ENCODE measurements at regions not wholly inside any gene's neighbourhood (a gene's known extent, or its start where the extent isn't known, plus 50 kb on each side); places are given as distances from the start of the nearest gene placed in this dataset.

- no peak overlapping the region for H3K4me3 ChIP-seq (ENCODE audit: low read depth in 1 of 2, low read length in 2 of 2)
- H3K4me1 ChIP-seq (ENCODE audit: control insufficient read depth in 1 of 2, insufficient read depth in 2 of 2, low read length in 2 of 2), result no peaks in the 10 kb centered on the region
- no peak overlapping the region for H3K9ac ChIP-seq (ENCODE audit: low read depth in 1 of 2, low read length in 2 of 2)
Observed at GRCh38 chr12:128204711-128205110, 62.3 kb upstream of the TMEM132C start.

DNA sequence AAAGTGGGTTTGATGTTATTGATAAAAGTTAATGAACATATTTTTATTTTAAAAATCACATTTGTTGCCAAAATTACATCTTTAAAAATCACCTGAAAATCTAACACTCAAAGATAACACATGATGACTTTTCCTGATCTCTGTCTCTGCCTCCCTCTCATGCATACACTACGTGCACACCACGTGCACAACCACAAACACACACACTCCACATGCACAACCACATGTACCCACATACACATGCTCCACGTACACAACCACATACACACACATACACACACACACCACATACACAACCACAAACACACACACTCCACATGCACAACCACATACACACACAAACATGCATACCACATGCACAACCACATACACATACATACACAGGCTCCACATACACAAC, 61.8 kb upstream of the TMEM132C start:
- no peak overlapping the region for H3K9ac ChIP-seq (ENCODE audit: low read depth in 1 of 2, low read length in 2 of 2)
- no peaks in the 10 kb centered on the region for H3K27me3 ChIP-seq (ENCODE audit: control insufficient read depth in 1 of 2, insufficient read depth in 2 of 2, low read length in 2 of 2)
- peak overlapping the region in 1 of 2 donors; percentile 1 for H3K4me3 ChIP-seq (ENCODE audit: low read depth in 1 of 2, low read length in 2 of 2)
- no peak overlapping the region for H3K27ac ChIP-seq (ENCODE audit: low read depth, low read length)
- H3K36me3 ChIP-seq (ENCODE audit: control insufficient read depth in 1 of 2, insufficient read depth in 2 of 2, low read length in 2 of 2), result no peaks in the 10 kb centered on the region
- no peaks in the 10 kb centered on the region for H3K4me1 ChIP-seq (ENCODE audit: control insufficient read depth in 1 of 2, insufficient read depth in 2 of 2, low read length in 2 of 2)
- peaks cover 15 to 30% of the 10 kb centered on the region in 2 donors for H3K9me3 ChIP-seq (ENCODE audit: control insufficient read depth in 1 of 2, low read length in 2 of 2)

More at GRCh38 chr12:128204711-128205110, 62.3 kb upstream of the TMEM132C start:
- H3K36me3 ChIP-seq (ENCODE audit: control insufficient read depth in 1 of 2, insufficient read depth in 2 of 2, low read length in 2 of 2), result no peaks in the 10 kb centered on the region
- no peaks in the 10 kb centered on the region for H3K27me3 ChIP-seq (ENCODE audit: control insufficient read depth in 1 of 2, insufficient read depth in 2 of 2, low read length in 2 of 2)
- H3K27ac ChIP-seq (ENCODE audit: low read depth, low read length), result no peak overlapping the region
- H3K9me3 ChIP-seq (ENCODE audit: control insufficient read depth in 1 of 2, low read length in 2 of 2), result peaks cover 15 to 31% of the 10 kb centered on the region in 2 donors

DNA sequence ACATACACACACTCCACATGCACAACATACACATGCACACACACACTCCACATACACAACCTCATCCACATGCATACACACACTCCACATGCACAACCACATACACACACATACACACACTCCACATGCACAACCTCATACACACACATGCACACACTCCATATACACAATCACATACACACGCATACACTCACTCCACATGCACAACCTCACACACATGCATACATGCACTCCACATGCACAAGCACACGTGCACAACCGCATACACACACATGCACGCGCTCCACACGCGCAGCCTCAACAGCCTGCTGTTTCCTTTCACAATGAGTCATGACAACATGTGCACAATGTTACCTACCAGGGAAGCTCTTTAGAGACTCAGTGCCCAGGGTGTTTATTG, 61.2 kb upstream of the TMEM132C start:
- no peaks in the 10 kb centered on the region for H3K27me3 ChIP-seq (ENCODE audit: control insufficient read depth in 1 of 2, insufficient read depth in 2 of 2, low read length in 2 of 2)
- peak overlapping the region in 1 of 2 donors; percentile 12 for H3K9ac ChIP-seq (ENCODE audit: low read depth in 1 of 2, low read length in 2 of 2)
- H3K9me3 ChIP-seq (ENCODE audit: control insufficient read depth in 1 of 2, low read length in 2 of 2), result peaks cover 15 to 24% of the 10 kb centered on the region in 2 donors
- no peaks in the 10 kb centered on the region for H3K36me3 ChIP-seq (ENCODE audit: control insufficient read depth in 1 of 2, insufficient read depth in 2 of 2, low read length in 2 of 2)
- peak overlapping the region in 1 of 2 donors; percentile 1 for H3K4me3 ChIP-seq (ENCODE audit: low read depth in 1 of 2, low read length in 2 of 2)
- H3K4me1 ChIP-seq (ENCODE audit: control insufficient read depth in 1 of 2, insufficient read depth in 2 of 2, low read length in 2 of 2), result no peaks in the 10 kb centered on the region
- no peak overlapping the region for H3K27ac ChIP-seq (ENCODE audit: low read depth, low read length)
